GM21529 (cell line): ENCODE measurements at regions not wholly inside any gene's neighbourhood (a gene's known extent, or its start where the extent isn't known, plus 50 kb on each side); places are given as distances from the start of the nearest gene placed in this dataset.
"Not testable (repeated sequence)": the region's sequence is repeated elsewhere in the genome, so short reads cannot be mapped to it uniquely, and the experiment has no call there.

ENCODE experiments used
- ATAC-seq: cut with Tn5 transposase; IDR thresholded peaks from one replicate; pipeline ENCODE4 v1.9.1; 2021; ENCODE audit not compliant: unreplicated experiment

DNA sequence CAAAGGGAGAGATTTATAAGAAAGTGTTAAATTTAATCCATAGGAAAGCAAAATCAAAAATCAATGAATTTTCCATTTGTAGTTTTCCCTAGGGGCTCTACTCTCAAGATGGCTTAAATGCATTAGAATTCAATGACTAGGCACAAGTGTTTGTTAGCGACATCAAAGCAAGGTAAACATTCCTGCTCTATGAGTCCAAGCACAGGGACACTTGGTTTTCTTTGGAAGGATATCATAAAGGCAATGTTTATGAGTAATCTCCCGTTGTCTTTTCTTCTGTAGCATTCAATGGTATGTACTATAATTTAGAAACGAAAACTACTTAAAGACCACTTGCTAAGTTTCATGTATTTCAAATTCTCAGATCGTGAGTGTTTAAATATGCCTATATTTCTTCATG lies 54.8 kb upstream of the ZNF717 start:
- ATAC-seq = not testable (repeated sequence)

DNA sequence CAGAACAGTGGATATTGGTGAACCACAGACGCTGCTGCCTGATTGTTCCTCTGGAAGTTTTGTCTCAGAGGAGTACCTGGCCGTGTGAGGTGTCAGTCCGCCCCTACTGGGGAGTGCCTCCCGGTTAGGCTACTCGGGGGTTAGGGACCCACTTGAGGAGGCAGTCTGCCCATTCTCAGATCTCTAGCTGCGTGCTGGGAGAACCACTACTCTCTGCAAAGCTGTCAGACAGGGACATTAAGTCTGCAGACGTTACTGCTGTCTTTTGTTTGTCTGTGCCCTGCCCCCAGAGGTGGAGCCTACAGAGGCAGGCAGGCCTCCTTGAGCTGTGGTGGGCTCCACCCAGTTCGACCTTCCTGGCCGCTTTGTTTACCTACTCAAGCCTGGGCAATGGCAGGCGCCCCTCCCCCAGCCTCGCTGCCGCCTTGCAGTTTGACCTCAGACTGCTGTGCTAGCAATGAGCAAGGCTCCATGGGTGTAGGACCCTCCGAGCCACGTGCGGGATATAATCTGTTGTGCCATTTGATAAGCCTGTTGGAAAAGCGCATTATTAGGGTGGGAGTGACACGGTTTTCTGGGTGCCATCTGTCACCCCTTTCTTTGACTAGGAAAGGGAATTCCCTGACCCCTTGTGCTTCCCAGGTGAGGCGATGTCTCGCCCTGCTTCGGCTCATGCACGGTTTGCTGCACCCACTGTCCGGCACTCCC lies 65.1 kb upstream of the ZNF717 start:
- ATAC-seq = not testable (repeated sequence)

DNA sequence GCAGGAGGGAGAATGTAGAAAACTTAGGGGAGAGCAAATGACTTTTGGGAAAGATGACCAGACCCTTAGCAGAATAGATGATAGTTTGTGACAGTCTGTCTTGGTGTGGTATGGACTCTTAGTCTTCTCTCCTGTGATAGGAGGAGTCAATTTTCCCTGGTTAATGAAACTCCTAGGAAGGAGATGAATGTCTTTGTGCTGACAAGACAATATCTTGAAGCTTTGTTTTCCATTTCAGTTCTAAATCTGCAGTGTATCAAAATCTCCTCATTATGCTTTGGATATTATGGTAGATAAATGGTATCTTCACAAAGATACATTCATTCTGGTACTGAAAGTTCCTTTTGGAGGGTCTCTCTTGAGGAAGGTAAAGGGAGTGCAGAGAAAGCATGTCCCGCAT lies 77.8 kb upstream of the ZNF717 start:
- ATAC-seq = no peak

DNA sequence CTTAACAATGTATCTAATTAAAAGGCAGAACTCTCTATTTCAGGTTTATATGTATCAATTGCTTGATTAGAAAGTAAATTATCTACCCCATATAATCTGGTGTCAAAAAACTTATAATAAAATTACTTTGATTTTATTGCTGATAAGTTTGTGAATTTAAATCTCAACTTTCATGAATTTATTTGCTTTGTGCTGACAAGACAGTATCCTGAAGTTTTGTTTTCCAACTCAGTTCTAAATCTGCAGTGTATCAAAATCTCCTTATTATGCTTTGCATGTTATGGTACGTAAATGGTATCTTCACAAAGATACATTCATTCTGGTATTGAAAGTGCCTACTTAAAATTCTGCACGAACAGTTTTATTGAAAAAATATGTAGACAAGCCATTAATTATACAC lies 78.5 kb upstream of the ZNF717 start:
- ATAC-seq = no peak

DNA sequence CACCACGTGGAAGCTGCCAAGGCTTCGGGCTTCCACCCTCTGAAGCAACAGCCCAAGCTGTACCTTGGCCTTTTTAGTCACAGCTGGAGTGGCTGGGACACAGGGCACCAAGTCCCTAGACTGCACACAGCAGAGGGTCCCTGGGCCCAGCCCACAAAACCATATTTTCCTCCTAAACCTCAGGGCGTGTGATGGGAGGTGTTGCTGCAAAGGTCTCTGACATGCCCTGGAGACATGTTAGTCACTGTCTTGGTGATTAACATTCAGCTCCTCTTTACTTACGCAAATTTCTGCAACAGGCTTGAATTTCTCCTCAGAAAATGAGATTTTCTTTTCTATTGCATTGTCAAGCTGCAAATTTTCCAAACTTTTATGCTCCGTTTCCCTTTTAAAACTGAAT lies 98.4 kb upstream of the ZNF717 start:
- not testable (repeated sequence) for ATAC-seq

DNA sequence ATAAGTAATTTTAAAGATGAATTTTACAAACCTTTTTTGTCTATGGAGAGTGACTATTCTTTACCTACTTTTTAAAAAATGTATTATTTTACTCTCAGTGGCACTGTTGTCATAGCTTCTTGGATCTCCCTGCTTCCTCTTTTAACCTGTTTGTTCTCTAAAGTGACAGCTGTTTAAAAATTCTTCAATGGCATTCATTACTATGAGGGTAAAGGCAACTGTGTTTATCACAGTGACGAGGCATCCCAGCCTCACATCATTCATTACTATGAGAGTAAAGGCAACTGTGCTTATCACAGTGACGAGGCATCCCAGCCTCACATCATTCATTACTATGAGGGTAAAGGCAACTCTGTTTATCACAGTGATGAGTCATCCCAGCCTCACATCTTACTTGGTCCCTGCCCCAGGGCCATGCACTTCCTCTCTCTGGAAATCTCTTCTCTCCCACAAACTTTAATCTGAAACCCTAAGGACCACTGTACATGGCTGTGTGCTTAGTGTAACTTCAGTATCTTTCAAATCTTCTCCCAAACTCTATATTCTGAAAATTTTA lies 101.7 kb upstream of the ZNF717 start:
- no peak for ATAC-seq

DNA sequence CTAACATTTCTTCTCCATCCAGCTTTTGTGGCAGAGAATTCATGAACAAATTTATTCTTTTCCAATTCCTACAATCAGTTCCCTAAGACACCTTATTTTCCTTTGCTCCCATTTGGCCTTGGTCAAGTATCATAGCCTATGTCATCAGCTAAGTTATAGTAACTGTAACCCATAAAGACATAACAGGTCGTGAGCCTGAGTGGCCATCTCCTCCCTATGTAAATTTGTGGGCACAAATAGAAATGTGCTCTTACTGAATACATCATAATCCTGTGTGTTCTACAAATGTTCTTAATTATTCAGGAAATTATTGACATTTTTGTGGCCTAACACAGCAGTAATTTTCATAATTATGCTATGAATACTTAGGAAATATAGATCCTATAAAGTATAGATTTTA lies 108.9 kb upstream of the ZNF717 start:
- no peak for ATAC-seq

DNA sequence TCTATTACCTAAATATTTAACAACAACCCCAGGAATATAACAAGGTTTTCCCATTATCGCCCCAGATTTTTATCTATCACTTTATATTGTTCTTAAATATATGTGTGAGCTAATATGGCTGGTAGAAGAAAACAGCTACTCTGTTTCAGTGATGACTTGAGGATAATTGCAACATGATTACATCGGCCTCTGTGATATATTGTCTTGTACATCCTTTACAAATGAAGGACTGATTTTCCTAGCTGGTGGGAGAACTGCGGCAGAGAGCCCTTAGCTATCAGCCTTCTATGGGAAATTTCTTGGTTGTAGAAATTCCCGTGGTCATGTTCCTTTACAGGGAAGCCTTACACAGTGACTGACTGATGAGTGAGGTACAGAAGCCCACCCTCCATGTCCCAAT lies 110.9 kb upstream of the ZNF717 start:
- no peak for ATAC-seq

DNA sequence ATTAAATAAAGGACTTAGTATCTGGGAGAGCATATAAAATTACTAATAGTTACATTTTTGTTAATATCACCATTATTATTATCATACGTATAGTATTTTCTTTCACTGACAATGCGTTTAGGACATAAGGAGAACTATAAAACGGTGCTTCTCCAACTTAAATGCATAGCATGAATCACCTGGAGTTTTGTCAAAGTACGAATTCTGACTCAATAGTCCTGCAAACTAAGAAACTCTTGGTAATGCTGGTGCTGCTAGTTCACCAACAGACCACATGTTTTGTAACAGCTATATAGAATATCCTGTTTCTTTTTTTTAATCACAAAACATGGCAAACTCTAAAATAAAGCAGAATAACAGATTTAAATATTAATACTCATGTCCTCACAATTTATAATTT lies 116.1 kb upstream of the ZNF717 start:
- not testable (repeated sequence) for ATAC-seq

DNA sequence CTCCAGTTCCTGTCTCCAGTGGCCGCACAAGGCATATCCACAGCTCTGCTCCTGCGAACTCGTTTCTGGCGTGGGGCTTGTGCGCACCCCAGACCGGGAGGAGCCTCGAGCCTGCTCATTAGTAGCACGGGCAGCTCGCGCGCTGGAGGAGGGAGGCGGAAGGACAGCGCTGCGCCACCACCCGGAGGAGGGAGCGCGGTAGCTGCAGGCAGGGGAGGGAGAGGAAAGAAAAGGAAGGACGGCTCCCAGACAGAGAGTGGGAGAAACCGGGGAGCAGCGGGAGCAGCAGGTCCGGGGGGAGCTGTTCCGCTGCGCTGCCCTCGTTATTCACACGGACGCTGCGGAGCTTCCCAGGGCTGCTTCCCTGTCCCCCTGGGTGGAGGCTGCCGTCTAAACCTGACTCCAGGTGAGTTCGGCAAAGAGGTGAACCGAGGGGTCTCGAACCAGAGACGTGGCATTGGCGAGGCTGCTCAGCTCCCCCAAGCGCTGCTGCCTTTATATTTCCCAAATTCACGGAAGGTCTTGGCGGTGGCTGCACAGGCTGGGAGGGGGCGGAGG lies 121.3 kb upstream of the ZNF717 start:
- no peak for ATAC-seq

DNA sequence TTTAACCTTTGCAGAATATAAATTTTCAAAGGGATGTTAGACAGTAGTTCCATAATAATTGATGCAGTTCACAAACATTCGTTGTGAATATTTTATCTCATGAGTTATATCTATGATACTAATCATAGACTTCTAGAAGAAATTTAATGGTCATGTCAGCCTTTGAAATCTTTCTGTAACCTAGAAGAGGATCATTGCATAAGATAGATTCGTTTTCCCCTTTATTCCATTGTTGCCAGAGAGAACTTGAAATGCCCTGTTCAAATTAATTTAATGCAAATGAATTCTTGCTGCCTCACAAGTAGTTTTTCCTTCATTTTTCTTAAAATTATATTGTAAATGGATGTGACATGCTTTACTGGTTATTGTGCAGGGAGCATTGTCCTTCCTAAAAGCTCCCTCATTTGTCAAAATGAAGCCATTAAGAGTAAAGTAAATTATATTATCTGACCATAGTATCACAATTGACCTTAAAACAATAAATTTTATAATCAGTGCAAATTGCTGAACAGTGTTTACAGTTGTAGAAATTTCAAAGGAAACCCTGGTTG lies 128.5 kb upstream of the ZNF717 start:
- no peak for ATAC-seq

DNA sequence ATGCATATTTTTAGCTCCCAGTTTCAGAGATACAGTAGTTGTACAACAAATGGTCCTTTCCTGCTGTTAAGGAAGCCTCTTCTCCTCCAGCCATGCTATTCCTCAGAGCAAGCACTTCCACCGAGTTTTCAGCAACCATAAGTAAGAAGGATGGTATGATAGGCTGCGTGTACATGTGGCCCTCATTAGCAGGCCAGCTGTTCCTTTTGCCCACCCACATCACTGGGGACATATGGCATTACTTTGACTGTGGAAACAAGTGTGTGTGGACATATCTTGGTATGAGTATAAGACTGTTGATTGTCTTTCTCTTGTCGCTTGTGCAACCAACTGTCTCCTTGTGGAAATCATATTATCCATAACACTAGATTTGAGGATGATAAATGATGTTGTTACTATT lies 129.4 kb upstream of the ZNF717 start:
- not testable (repeated sequence) for ATAC-seq

DNA sequence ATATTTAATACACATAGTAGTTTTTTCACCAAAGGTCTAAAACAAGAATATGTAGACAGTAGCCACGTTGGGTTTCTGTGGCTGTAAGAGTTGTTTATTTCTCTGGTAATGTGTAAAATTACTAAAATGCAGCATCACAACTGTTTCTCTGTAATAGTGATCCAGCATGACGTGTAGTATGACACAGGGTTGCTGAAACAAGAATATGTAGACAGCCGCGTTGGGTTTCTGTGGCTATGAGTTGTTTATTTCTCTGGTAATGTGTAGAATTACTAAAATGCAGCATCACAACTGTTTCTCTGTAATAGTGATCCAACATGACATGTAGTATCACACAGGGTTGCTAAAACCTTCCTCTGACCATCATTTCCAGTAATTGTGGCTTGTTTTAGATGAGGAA lies 153.6 kb upstream of the ZNF717 start:
- no peak for ATAC-seq

DNA sequence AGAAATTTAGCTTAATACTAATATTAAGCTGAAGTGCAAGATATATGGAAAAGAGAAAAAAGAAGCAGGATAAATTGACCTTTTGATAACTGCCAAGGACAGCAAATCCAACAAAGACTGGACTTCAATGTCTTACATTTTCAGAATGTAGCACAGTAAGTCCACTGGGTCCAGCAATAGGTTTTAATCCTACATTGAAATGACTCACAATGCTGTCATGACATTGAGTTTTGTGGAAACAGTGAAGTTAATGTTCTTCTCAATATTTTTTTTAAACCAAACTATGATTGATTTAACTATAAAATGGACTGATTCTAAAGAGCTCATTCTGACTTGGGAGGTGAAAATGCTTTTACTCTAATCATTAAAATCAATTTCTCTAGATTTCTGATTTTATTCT lies 166.6 kb upstream of the ZNF717 start:
- no peak for ATAC-seq

DNA sequence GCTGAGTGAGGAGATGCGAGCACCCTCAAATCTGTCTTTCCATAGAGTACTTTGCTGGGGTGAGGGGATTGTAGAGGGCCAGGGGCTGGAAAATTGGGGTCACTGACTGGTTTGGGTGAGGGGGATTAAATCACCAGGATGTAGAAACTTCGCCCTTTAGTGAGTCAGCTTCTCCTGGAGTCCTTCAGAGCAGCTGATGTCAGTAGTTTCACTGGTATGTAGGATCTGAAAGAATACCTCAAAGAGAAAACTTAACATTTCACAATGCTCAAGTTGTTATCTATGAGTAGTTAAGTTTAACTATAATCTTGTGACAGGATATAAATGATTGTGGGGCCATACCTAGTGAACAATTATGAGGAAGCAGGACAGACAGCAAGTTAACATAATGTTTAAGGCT lies 174.7 kb upstream of the ZNF717 start:
- ATAC-seq = not testable (repeated sequence)

DNA sequence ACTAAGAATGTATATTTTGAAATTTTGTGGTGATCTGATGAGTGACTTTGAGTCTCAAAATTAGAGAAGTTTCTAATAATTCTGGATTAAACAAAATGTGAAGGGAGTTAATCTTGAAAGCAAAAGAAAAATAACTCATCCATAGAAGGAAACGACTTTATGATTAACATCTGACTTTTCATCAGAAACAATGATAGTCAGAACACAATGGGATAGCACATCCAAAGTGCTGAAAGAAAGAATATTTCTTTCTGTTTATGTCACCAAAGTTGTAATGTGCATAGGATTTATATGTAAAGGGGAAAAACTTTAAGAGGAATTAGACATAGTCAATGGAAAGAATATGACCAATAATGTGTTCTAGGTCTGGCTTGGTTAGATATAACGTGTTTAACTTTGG lies 176.7 kb upstream of the ZNF717 start:
- not testable (repeated sequence) for ATAC-seq

DNA sequence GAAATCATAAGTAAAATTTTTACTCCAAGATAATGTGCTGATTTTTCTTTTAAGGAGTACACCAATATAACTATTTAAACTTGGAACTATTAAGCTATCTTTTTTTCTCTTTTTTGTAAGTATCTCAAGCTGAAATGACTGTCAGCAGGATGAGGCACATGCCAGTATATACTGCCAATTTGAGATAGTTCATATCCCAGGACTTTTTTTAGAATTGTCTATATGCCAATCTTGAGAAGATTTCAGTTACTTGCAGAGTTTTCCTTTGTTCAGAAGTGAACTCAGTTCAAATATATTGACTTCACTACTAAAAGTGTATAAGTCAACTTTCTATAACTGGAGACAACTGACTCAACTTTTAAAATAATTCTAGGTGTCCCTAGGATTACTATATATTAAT lies 181.7 kb upstream of the ZNF717 start:
- ATAC-seq = no peak

DNA sequence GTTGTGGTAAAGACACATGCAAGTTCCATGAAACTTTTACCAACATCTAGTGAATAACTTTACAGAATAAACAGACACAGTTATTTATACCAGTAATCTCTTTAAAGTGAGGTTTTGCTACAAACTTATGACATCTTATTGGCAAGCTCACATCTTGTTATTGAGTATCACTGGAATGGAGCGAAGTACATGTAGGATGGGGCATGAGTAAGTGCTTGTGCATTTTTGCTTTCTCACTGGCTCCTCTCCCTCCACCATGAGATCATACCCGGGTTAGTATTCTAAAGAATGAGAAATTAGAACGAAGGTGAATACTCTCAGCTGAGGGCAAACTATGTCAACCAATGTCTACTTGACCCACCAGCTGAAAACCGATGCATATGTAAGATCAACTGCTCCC lies 193.3 kb upstream of the ZNF717 start:
- ATAC-seq = no peak

DNA sequence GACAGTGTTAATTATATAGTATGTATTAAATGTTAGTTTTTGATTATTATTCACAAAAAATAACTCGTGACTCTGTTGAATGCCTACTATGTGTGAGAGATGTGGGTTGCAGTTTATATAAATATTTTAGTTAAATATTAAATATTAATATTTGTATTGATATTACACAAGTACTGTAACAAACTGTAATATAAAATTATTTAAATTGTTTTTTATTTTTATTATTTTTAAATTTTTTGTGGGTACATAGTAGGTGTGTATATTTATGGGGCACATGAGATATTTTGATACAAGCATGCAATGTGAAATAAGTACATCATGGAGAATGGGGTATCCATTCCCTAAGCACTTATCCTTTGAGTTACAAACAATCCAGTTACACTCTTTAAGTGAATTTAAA lies 196.1 kb upstream of the ZNF717 start:
- ATAC-seq = no peak

DNA sequence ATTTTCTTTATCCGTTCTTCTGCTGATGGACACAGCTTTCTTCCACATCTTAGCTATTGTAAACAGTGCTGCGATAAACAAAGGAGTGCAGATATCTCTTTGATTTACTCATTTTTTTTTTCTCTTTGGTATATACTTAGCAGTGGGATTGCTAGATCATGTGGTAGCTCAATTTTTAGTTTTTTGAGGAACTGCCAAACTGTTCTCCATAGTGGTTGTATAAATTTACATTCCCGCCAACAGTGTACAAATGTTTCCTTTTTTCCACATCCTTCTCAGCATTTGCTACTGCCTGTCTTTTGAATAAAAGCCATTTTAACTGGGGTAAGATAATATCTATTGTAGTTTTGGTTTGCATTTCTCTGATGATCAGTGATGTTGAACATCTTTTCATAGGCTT lies 196.8 kb upstream of the ZNF717 start:
- ATAC-seq = no peak

DNA sequence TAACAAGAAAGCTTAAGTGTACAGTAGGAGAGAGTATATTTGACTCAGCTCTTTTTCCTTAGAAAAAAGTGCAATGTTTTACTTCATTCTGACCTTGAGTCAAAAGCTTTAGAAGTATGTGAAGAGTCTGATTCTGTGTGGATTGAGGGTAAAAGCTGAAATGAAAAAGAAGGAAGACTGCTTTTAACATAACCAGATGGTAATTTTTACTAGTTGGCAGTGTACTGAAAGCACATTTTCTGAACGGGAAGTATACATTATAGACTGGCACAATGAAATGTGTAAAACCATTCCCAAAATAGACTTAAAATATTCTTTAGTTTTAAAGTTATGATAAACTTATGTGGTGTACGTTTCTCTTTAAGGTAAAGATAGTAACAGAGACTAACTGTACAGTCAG lies 197.8 kb upstream of the ZNF717 start:
- ATAC-seq = no peak

DNA sequence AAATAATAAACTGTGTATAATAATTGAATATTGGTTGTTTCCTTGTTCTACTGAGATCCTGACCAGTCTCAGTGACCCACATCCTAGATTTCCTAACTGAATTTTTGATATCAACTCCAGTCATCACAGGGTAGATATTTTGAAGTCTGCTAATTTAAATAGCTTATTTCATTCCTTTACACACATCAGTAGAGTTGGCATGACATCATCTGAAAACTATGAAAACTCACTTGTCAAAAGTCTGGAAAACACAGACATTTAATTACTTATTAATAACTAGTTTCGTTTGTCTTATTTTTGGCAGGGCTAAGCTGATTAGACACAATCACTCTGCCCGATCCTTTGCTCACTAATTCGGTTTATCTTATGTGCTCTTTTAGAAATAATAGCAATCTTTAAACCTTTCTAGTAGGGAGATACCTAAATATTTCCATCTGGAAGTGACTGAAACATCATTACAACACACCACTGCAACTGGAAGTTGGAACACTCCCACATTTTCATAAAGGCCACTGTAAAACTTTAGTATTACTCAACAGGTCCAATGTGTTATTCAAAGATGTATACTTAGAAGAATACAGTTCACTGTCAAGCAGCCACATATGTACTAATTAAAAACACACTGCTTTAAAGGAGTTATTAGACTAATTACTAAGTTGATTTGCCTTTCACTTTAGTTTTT lies 198.4 kb upstream of the ZNF717 start:
- no peak for ATAC-seq
